ENCODE measurements at regions not wholly inside any gene's neighbourhood (a gene's known extent, or its start where the extent isn't known, plus 50 kb on each side); places are given as distances from the start of the nearest gene placed in this dataset.

- no peak overlapping the region for H3K4me3 Mint-ChIP-seq
- no peaks in the 10 kb centered on the region for H3K36me3 Mint-ChIP-seq (ENCODE audit: insufficient read depth)
- no peaks in the 10 kb centered on the region for H3K27me3 Mint-ChIP-seq (ENCODE audit: low read depth)
- no peaks in the 10 kb centered on the region for H3K9me3 Mint-ChIP-seq
- ATAC-seq (no peak), DNase-seq (no peak)
- H3K4me1 Mint-ChIP-seq (ENCODE audit: low read depth) = no peaks in the 10 kb centered on the region
Observed at GRCh38 chr10:44682507-44682906, 228.6 kb upstream of the TMEM72 start.

- Mint-ChIP-seq H3K4me1 (ENCODE audit: low read depth) (no peaks in the 10 kb centered on the region), H3K9me3 (no peaks in the 10 kb centered on the region), H3K27me3 (ENCODE audit: low read depth) (no peaks in the 10 kb centered on the region), H3K36me3 (ENCODE audit: insufficient read depth) (no peaks in the 10 kb centered on the region), H3K4me3 (no peak overlapping the region)
- no peak for ATAC-seq
- DNase-seq = no peak
Observed at GRCh38 chr10:44684661-44685060, 226.5 kb upstream of the TMEM72 start.

GRCh38 chr10:44685220-44685619, 225.9 kb upstream of the TMEM72 start:
- Mint-ChIP-seq H3K27me3 (ENCODE audit: low read depth) (no peaks in the 10 kb centered on the region), H3K36me3 (ENCODE audit: insufficient read depth) (no peaks in the 10 kb centered on the region), H3K4me3 (no peak overlapping the region), H3K9me3 (no peaks in the 10 kb centered on the region), H3K4me1 (ENCODE audit: low read depth) (no peaks in the 10 kb centered on the region)
- ATAC-seq (no peak), DNase-seq (no peak)

GRCh38 chr10:44685747-44686146, 225.4 kb upstream of the TMEM72 start:
- Mint-ChIP-seq H3K9me3 (no peaks in the 10 kb centered on the region), H3K4me1 (ENCODE audit: low read depth) (no peaks in the 10 kb centered on the region), H3K4me3 (no peak overlapping the region), H3K36me3 (ENCODE audit: insufficient read depth) (no peaks in the 10 kb centered on the region), H3K27me3 (ENCODE audit: low read depth) (no peaks in the 10 kb centered on the region)
- no peak for ATAC-seq
- DNase-seq = no peak

- DNase-seq (no peak), ATAC-seq (no peak)
- no peaks in the 10 kb centered on the region for H3K36me3 Mint-ChIP-seq (ENCODE audit: insufficient read depth)
- H3K4me1 Mint-ChIP-seq (ENCODE audit: low read depth) = no peaks in the 10 kb centered on the region
- no peaks in the 10 kb centered on the region for H3K9me3 Mint-ChIP-seq
- H3K4me3 Mint-ChIP-seq = no peak overlapping the region
- H3K27me3 Mint-ChIP-seq (ENCODE audit: low read depth) = no peaks in the 10 kb centered on the region
Observed at GRCh38 chr10:44689368-44689767, 221.8 kb upstream of the TMEM72 start.

- Mint-ChIP-seq H3K36me3 (ENCODE audit: insufficient read depth) (no peaks in the 10 kb centered on the region), H3K4me3 (no peak overlapping the region), H3K9me3 (peaks cover 7% of the 10 kb centered on the region), H3K4me1 (ENCODE audit: low read depth) (no peaks in the 10 kb centered on the region), H3K27me3 (ENCODE audit: low read depth) (no peaks in the 10 kb centered on the region)
- no peak for DNase-seq
- ATAC-seq = no peak
Observed at GRCh38 chr10:44696496-44696895, 214.6 kb upstream of the TMEM72 start.

GRCh38 chr10:44697116-44697515, 214.0 kb upstream of the TMEM72 start:
- Mint-ChIP-seq H3K4me3 (no peak overlapping the region), H3K9me3 (peaks cover 10% of the 10 kb centered on the region), H3K27me3 (ENCODE audit: low read depth) (no peaks in the 10 kb centered on the region), H3K36me3 (ENCODE audit: insufficient read depth) (no peaks in the 10 kb centered on the region), H3K4me1 (ENCODE audit: low read depth) (no peaks in the 10 kb centered on the region)
- ATAC-seq (no peak), DNase-seq (no peak)

GRCh38 chr10:44702531-44702930, 208.6 kb upstream of the TMEM72 start:
- no peak for DNase-seq
- peaks cover 31% of the 10 kb centered on the region for H3K9me3 Mint-ChIP-seq
- ATAC-seq = no peak
- no peak overlapping the region for H3K4me3 Mint-ChIP-seq
- peaks cover 1% of the 10 kb centered on the region for H3K36me3 Mint-ChIP-seq (ENCODE audit: insufficient read depth)
- no peaks in the 10 kb centered on the region for H3K4me1 Mint-ChIP-seq (ENCODE audit: low read depth)
- no peaks in the 10 kb centered on the region for H3K27me3 Mint-ChIP-seq (ENCODE audit: low read depth)

GRCh38 chr10:44703241-44704155, 207.6 kb upstream of the TMEM72 start:
- peaks cover 1% of the 10 kb centered on the region for H3K36me3 Mint-ChIP-seq (ENCODE audit: insufficient read depth)
- H3K4me1 Mint-ChIP-seq (ENCODE audit: low read depth) = no peaks in the 10 kb centered on the region
- H3K27me3 Mint-ChIP-seq (ENCODE audit: low read depth) = no peaks in the 10 kb centered on the region
- DNase-seq = no peak
- no peak for ATAC-seq
- peaks cover 31% of the 10 kb centered on the region for H3K9me3 Mint-ChIP-seq
- H3K4me3 Mint-ChIP-seq = no peak overlapping the region

GRCh38 chr10:44704616-44705015, 206.5 kb upstream of the TMEM72 start:
- Mint-ChIP-seq H3K36me3 (ENCODE audit: insufficient read depth) (peaks cover 1% of the 10 kb centered on the region), H3K9me3 (peaks cover 31% of the 10 kb centered on the region), H3K4me1 (ENCODE audit: low read depth) (no peaks in the 10 kb centered on the region), H3K27me3 (ENCODE audit: low read depth) (no peaks in the 10 kb centered on the region), H3K4me3 (no peak overlapping the region)
- DNase-seq = no peak
- no peak for ATAC-seq

- no peak for DNase-seq
- Mint-ChIP-seq H3K36me3 (ENCODE audit: insufficient read depth) (peaks cover 1% of the 10 kb centered on the region), H3K4me1 (ENCODE audit: low read depth) (no peaks in the 10 kb centered on the region), H3K9me3 (peaks cover 22% of the 10 kb centered on the region), H3K27me3 (ENCODE audit: low read depth) (peaks cover 3% of the 10 kb centered on the region), H3K4me3 (no peak overlapping the region)
- no peak for ATAC-seq
Observed at GRCh38 chr10:44706745-44707144, 204.4 kb upstream of the TMEM72 start.

- H3K36me3 Mint-ChIP-seq (ENCODE audit: insufficient read depth) = no peaks in the 10 kb centered on the region
- no peak for ATAC-seq
- H3K9me3 Mint-ChIP-seq = no peaks in the 10 kb centered on the region
- no peak overlapping the region for H3K4me3 Mint-ChIP-seq
- H3K27me3 Mint-ChIP-seq (ENCODE audit: low read depth) = peaks cover 3% of the 10 kb centered on the region
- no peaks in the 10 kb centered on the region for H3K4me1 Mint-ChIP-seq (ENCODE audit: low read depth)
- no peak for DNase-seq
Observed at GRCh38 chr10:44713307-44713706, 197.8 kb upstream of the TMEM72 start.

- Mint-ChIP-seq H3K36me3 (ENCODE audit: insufficient read depth) (no peaks in the 10 kb centered on the region), H3K4me3 (no peak overlapping the region), H3K27me3 (ENCODE audit: low read depth) (peaks cover 7% of the 10 kb centered on the region), H3K9me3 (peaks cover 6% of the 10 kb centered on the region), H3K4me1 (ENCODE audit: low read depth) (no peaks in the 10 kb centered on the region)
- ATAC-seq (no peak), DNase-seq (no peak)
Observed at GRCh38 chr10:44714451-44714850, 196.7 kb upstream of the TMEM72 start.

- ATAC-seq (no peak), DNase-seq (no peak)
- Mint-ChIP-seq H3K36me3 (ENCODE audit: insufficient read depth) (no peaks in the 10 kb centered on the region), H3K4me1 (ENCODE audit: low read depth) (no peaks in the 10 kb centered on the region), H3K9me3 (peaks cover 6% of the 10 kb centered on the region), H3K4me3 (no peak overlapping the region), H3K27me3 (ENCODE audit: low read depth) (peaks cover 5% of the 10 kb centered on the region)
Observed at GRCh38 chr10:44715136-44715535, 196.0 kb upstream of the TMEM72 start.

- Mint-ChIP-seq H3K9me3 (peaks cover 6% of the 10 kb centered on the region), H3K27me3 (ENCODE audit: low read depth) (peaks cover 5% of the 10 kb centered on the region), H3K4me3 (no peak overlapping the region), H3K36me3 (ENCODE audit: insufficient read depth) (no peaks in the 10 kb centered on the region), H3K4me1 (ENCODE audit: low read depth) (no peaks in the 10 kb centered on the region)
- no peak for DNase-seq
- no peak for ATAC-seq
Observed at GRCh38 chr10:44716470-44717015, 194.6 kb upstream of the TMEM72 start.

Measured in activated T-cell treated with anti-CD3 and anti-CD28 coated beads, Interleukin-2, amount 50 U/mL, for 4 hours (primary cell).